ENCODE measurements at regions not wholly inside any gene's neighbourhood (a gene's known extent, or its start where the extent isn't known, plus 50 kb on each side); places are given as distances from the start of the nearest gene placed in this dataset.

GRCh38 chr3:178916223-178916622, 155.4 kb downstream of the ZMAT3 start:
- Mint-ChIP-seq H3K27me3 (ENCODE audit: low read depth) (peaks cover 3% of the 10 kb centered on the region), H3K27ac (ENCODE audit: unreplicated experiment) (no peak overlapping the region), H3K36me3 (ENCODE audit: low read depth) (peaks cover 3% of the 10 kb centered on the region), H3K4me1 (no peaks in the 10 kb centered on the region), H3K4me3 (no peak overlapping the region), H3K9me3 (peaks cover 25% of the 10 kb centered on the region)
- no peak for DNase-seq (ENCODE audit: low read depth, low spot score)
- TF ChIP-seq CTCF (conservative IDR thresholded peaks at IDR 0.05): no peak

- Mint-ChIP-seq H3K4me1 (no peaks in the 10 kb centered on the region), H3K27me3 (ENCODE audit: low read depth) (peaks cover 3% of the 10 kb centered on the region), H3K27ac (ENCODE audit: unreplicated experiment) (no peak overlapping the region), H3K9me3 (peaks cover 25% of the 10 kb centered on the region), H3K36me3 (ENCODE audit: low read depth) (peaks cover 3% of the 10 kb centered on the region), H3K4me3 (no peak overlapping the region)
- no peak for DNase-seq (ENCODE audit: low read depth, low spot score)
- TF ChIP-seq CTCF (conservative IDR thresholded peaks at IDR 0.05): no peak
Measured at GRCh38 chr3:178915365-178915764, 156.2 kb downstream of the ZMAT3 start.

GRCh38 chr3:178907081-178907480, 164.5 kb downstream of the ZMAT3 start:
- no peak for TF ChIP-seq CTCF (conservative IDR thresholded peaks at IDR 0.05)
- no peaks in the 10 kb centered on the region for H3K36me3 Mint-ChIP-seq (ENCODE audit: low read depth)
- DNase-seq (ENCODE audit: low read depth, low spot score): no peak
- no peaks in the 10 kb centered on the region for H3K27me3 Mint-ChIP-seq (ENCODE audit: low read depth)
- H3K4me3 Mint-ChIP-seq: no peak overlapping the region
- no peak overlapping the region for H3K27ac Mint-ChIP-seq (ENCODE audit: unreplicated experiment)
- no peaks in the 10 kb centered on the region for H3K9me3 Mint-ChIP-seq
- no peaks in the 10 kb centered on the region for H3K4me1 Mint-ChIP-seq

GRCh38 chr3:178901204-178901603, 170.4 kb downstream of the ZMAT3 start:
- Mint-ChIP-seq H3K36me3 (ENCODE audit: low read depth) (no peaks in the 10 kb centered on the region), H3K9me3 (no peaks in the 10 kb centered on the region), H3K4me3 (no peak overlapping the region), H3K4me1 (no peaks in the 10 kb centered on the region), H3K27me3 (ENCODE audit: low read depth) (no peaks in the 10 kb centered on the region), H3K27ac (ENCODE audit: unreplicated experiment) (peak overlapping the region; percentile 41)
- TF ChIP-seq CTCF (conservative IDR thresholded peaks at IDR 0.05): no peak
- DNase-seq (ENCODE audit: low read depth, low spot score): no peak

- Mint-ChIP-seq H3K27me3 (ENCODE audit: low read depth) (no peaks in the 10 kb centered on the region), H3K4me1 (no peaks in the 10 kb centered on the region), H3K9me3 (no peaks in the 10 kb centered on the region), H3K4me3 (no peak overlapping the region), H3K36me3 (ENCODE audit: low read depth) (no peaks in the 10 kb centered on the region), H3K27ac (ENCODE audit: unreplicated experiment) (no peak overlapping the region)
- no peak for DNase-seq (ENCODE audit: low read depth, low spot score)
- no peak for TF ChIP-seq CTCF (conservative IDR thresholded peaks at IDR 0.05)
Measured at GRCh38 chr3:178900029-178900646, 171.5 kb downstream of the ZMAT3 start.
